ENCODE measurements at regions not wholly inside any gene's neighbourhood (a gene's known extent, or its start where the extent isn't known, plus 50 kb on each side); places are given as distances from the start of the nearest gene placed in this dataset.

GRCh38 chr4:188197566-188197965 lies 58.3 kb downstream of the TRIML1 start:
- no peak for DNase-seq (ENCODE audit: low spot score)

DNA sequence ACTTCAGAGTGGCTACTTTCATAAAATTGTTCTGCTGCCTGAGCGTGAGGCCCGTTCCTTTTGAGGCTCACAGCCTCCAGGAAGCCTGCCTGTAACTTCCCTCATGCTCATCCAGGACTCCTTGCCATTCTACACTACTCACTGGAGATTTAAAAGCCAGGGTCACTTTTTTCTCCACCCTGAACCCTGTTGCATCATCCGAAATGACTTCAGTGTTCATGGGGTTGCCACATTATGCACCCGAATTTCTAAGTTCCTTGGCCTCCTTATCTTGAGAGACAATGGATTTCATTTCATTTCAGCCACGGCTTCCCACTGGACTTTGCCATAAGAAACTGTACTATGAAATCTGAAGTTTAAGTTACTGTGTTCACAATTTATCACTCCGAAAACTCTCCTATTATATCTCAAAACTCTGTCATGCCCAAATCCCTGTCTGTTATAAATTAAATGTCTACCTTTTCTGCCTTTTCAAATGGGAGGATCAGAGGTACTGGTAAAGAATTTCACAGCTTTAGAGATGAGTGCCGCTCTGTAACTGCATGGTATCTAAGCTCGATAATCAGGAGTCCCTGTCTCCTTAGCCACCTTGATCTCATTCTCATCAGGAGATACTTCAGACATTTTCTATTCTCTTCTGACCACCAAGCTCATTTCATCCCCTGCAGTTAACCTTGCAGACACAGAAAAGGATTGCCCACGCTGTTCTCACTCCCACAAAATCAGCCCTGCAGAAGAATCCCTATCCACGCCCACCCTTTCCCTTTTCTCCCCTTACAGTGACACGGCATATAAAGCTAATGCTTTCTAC lies 59.9 kb downstream of the TRIML1 start:
- DNase-seq (ENCODE audit: low spot score): no peak

GRCh38 chr4:188201851-188202250 lies 62.6 kb downstream of the TRIML1 start:
- DNase-seq (ENCODE audit: low spot score): no peak

DNA sequence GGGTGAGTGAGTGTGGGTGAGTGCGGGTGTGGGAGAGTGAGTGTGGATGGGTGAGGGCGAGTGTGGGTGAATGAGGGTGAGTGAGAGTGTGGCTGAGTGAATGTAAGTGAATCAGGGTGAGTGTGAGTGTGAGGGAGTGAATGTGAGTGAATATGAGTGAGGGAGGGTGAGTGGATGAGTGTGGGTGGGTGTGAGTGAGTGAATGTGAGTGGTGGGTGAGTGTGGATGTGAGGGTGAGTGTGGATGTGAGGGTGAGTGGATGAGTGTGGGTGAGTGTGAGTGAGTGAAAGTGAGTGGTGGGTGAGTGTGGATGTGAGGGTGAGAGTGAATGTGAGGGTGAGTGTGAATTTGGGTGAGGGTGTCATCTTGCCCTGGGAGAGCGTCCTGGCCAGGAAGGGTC lies 67.5 kb downstream of the TRIML1 start:
- DNase-seq (ENCODE audit: low spot score): no peak

GRCh38 chr4:188214861-188215260 lies 75.6 kb downstream of the TRIML1 start:
- no peak for DNase-seq (ENCODE audit: low spot score)

- DNase-seq (ENCODE audit: low spot score): no peak
Measured at GRCh38 chr4:188218392-188218791, 79.2 kb downstream of the TRIML1 start.

DNA sequence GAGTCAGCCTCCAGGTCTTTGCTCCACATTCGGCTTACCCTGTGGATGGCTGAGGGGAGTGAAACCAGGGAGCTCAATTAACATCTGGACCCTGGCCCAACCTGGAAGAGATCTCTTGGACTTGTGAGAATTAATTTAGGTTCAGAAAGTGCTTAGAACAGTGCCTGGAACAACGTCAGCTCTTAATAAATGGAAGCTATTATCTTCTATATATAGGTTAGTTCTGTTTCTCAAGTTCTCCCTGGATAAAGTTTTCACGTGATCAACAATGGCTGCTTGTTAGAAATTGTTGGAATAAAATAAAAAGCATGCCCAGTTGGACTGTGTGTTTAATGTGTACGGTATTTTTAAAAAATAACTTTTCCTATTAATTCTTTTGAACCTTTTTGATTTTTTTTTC lies 80.8 kb downstream of the TRIML1 start:
- no peak for DNase-seq (ENCODE audit: low spot score)

DNA sequence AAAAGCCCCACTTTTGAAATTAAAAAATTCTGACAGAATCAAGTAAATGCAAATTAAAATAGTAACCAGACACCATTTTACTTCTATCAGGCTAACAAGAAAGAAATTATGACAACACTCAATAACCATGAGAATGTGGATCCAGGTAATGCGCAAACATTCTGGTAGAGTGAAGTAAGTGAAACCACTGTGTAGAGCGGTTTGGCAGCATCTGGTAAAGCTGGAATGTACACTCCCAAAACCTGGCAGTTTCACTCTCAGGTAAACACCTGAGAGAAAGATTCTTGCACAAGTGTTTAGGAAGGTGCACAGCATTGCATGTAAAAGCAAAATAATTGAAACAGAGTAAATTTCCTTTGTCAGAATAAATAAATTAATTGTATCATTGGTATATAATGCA lies 81.8 kb downstream of the TRIML1 start:
- no peak for DNase-seq (ENCODE audit: low spot score)

DNA sequence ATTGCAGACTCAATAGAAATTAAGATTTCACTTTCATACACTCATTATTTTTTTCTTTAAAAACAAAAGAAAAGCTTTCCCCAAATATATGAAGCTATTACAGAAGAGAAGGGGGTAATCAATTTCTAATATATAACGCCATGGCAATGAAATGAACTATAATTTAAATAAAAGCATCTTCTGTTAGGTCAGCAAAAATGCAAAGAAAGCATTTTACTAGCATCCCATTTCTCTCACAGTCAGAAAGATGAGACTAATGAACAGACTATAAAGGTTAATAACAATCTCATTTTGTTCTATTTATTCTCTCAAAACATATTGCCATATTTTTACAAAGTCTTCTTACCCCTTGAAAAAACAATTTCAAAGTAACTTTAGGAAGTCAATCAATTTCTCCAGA lies 89.0 kb downstream of the TRIML1 start:
- DNase-seq (ENCODE audit: low spot score): no peak

- no peak for DNase-seq (ENCODE audit: low spot score)
Measured at GRCh38 chr4:188232428-188232827, 93.2 kb downstream of the TRIML1 start.

GRCh38 chr4:188242041-188242440 lies 102.8 kb downstream of the TRIML1 start:
- DNase-seq (ENCODE audit: low spot score): no peak

- no peak for DNase-seq (ENCODE audit: low spot score)
Measured at GRCh38 chr4:188245651-188246050, 106.4 kb downstream of the TRIML1 start.

DNA sequence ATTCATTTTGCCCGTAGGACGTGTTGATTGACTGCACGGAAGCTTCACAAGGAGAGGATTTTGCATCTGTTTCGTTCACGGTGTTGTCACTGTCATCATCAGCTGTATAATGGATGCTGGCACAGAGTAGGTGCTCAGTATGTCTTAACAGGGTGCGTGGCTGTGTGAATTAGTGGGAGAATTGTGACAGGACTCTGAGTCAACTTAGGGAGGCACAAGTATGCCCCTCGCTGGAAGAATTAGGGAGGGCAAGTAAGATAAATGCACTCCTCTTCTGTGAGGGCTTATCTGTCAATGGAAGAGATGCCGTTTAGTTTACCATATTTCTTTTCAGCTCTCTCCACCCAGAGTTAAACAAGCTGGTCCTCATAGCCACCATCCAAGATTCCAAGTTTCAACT lies 107.2 kb downstream of the TRIML1 start:
- DNase-seq (ENCODE audit: low spot score): no peak

DNA sequence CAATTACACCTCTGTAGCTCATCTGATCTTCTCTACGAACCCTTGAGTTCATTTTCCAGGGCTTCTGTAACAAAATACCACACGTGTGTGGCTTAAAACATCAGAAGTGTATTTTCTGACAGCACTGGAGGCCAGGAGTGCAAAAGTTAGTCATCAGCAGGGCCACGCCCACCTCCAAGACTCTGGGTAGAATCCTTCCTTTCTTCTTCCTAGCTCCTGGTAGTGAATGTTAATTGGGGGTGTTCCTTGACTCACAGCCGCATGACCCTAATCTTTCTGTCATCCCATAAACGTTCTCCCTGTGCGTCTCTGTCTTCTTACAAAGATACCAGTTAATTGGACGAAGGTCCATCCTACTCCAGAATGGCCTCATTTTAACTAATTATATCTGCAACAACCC lies 115.0 kb downstream of the TRIML1 start:
- DNase-seq (ENCODE audit: low spot score): no peak

DNA sequence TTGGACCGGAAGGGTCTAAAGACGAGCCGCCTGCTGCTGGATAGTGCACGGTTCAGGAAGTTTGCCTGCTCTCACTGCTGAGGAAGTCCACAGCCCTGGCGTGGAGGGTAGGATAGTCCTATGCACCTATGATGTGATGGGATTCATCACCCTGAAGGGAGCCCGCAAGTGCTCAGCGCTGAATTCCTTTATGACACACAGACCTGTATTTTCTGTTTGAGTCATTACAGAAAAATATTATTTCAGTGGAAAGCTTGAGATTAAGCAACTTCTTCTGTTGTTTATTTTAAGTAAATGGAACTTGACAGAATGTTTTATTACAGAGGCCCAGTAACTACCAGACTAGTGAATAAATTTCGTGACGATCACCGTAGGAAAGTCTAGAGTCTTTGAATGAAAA lies 123.2 kb downstream of the TRIML1 start:
- DNase-seq (ENCODE audit: low spot score): no peak

DNA sequence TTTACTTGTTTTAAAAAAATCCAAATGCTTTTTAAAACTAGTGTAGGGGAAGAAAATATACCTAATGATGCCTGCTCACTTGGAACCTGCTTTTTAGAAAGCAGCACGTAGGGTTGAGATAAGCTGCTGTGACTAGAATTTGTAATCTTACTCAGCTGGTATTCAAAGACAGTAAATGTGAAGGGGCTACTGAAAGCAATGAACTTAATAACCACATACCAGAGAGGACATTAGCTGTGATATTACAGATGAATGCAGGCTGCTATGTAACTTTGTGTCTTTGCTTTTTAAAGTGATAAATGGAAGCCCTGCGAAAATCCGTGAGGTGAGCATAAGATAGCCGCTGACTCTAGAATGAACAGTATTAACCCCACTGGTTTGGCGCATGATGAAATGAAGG lies 124.1 kb downstream of the TRIML1 start:
- DNase-seq (ENCODE audit: low spot score): no peak

DNA sequence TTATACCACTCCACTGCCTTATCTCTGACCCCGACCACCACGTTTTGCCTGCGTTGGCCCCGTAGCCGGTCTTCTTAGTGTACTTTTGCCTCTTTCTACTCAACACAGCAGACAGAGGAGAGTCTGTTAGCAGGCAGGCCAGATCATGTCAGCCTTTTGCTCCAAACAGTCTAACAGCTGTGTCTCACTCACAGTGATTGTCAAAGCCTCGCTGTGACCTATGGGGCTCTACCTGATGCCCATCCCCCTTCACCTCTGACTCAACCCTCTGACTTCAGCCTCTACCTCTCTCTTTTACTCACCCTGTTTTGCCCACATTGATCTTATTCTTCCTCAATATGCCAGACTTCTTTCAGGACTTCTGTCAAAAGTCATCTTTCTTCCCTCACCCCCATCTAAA lies 127.1 kb downstream of the TRIML1 start:
- DNase-seq (ENCODE audit: low spot score): no peak

DNA sequence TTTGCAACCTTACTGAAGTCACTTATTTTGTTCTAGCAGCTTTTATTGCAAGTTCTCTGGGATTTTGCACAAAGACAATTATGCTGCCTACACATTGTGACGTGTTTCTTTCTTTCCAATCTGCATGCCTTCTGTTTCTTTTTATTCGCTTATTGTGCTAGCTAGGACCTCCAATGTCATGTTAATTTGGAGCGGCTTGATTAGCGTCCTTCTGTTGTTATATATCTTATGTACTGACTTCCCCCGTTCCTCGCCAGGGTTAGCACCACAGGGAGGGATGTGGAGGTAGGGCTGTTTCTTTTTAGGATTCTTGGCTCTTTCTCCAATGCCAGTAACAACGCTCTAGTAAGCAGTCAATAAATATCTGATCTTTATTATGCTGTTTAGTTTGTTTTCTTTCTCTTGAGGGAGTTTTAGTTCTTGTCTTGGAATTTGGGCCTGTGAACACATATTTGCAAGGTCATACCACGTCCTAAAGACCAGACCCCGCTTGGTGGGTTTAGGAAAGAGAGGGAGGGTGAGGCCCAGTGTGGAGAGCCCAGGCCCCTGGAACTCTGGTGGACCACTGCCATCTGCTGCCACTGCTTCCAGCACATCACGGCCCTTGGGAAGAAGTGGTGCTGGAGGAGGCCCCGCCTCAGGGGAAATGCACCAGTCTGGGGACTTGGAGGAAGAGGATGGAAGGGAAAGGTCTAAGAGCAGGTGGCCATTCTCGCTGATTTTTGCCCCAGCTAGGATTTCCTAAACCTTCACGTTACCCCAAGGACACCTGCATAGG lies 129.1 kb downstream of the TRIML1 start:
- no peak for DNase-seq (ENCODE audit: low spot score)

- no peak for DNase-seq (ENCODE audit: low spot score)
Measured at GRCh38 chr4:188270273-188271069, 131.2 kb downstream of the TRIML1 start.

- no peak for DNase-seq (ENCODE audit: low spot score)
Measured at GRCh38 chr4:188275686-188276085, 136.4 kb downstream of the TRIML1 start.

DNA sequence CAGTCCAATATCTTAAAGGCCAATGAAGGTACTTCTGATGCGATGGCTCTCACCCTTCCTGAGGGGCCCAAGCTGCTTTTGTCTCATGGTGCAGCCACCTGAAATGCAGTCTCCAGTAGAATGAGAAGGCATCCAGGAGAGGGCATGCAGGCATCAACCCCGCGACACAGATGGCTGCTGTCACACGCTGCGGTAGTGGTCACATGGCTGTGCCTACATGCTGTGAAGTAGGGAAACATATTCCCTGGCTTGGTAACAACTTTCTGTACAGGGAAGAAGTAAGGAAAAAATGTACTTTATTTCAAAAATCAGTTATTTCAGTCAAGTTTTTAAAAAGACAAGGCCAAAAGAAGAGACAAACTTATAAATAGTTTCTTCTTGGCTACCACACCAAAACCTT lies 139.9 kb downstream of the TRIML1 start:
- DNase-seq (ENCODE audit: low spot score): no peak

- DNase-seq (ENCODE audit: low spot score): no peak
Measured at GRCh38 chr4:188282471-188283232, 143.4 kb downstream of the TRIML1 start.

Data from HuH-7.5 (cell line).